ENCODE measurements at regions not wholly inside any gene's neighbourhood (a gene's known extent, or its start where the extent isn't known, plus 50 kb on each side); places are given as distances from the start of the nearest gene placed in this dataset.

DNA sequence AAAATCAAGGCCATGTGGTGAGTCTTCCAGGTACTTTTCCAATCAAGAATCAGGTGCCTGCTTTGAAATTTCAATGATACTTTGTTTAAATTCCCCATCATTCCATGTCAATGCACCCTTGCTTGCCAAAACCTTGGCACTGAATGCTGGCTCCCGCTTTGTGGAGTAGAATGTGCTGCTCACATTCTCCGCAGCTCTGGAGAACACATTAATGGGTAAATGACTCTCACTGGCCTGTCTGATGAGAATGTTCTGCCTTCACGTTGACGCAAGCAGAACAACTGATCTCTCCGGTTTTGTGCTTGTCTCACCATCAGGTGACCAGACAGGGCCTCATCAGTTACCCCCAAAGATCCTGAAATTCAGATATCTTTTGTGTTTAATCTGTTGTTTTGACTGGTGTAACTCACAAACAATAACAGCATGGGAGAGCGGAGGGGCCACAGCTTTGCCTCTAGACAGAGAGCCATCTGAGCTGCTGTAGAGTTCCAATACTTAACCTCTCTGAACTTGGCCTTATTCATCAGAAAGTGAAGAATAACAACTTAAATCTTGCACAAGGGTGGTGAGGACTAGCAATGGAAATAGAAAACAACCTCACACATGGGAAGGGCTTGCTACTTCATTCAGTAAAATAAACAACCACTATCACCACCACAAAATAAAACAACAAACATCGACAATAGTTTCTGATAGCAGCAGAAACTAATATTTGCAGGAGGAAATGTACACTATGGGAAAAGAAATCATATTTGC lies 276.9 kb upstream of the IGFBP3 start:
- TF ChIP-seq ELF1 (IDR thresholded peaks at IDR 0.05; ENCODE audit: borderline replicate concordance, low read depth) = no peak
- TF ChIP-seq ZFX (IDR thresholded peaks at IDR 0.05) = no peak
- TF ChIP-seq, protein P1, sequence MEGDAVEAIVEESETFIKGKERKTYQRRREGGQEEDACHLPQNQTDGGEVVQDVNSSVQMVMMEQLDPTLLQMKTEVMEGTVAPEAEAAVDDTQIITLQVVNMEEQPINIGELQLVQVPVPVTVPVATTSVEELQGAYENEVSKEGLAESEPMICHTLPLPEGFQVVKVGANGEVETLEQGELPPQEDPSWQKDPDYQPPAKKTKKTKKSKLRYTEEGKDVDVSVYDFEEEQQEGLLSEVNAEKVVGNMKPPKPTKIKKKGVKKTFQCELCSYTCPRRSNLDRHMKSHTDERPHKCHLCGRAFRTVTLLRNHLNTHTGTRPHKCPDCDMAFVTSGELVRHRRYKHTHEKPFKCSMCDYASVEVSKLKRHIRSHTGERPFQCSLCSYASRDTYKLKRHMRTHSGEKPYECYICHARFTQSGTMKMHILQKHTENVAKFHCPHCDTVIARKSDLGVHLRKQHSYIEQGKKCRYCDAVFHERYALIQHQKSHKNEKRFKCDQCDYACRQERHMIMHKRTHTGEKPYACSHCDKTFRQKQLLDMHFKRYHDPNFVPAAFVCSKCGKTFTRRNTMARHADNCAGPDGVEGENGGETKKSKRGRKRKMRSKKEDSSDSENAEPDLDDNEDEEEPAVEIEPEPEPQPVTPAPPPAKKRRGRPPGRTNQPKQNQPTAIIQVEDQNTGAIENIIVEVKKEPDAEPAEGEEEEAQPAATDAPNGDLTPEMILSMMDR (IDR thresholded peaks at IDR 0.05 in 2 of 3, conservative IDR thresholded peaks at IDR 0.05 in 1 of 3; ENCODE audit: borderline replicate concordance in 1 of 3, insufficient read depth in 1 of 3, low read depth in 2 of 3, low read length in 2 of 3) = no peak
- TF ChIP-seq, protein P2, sequence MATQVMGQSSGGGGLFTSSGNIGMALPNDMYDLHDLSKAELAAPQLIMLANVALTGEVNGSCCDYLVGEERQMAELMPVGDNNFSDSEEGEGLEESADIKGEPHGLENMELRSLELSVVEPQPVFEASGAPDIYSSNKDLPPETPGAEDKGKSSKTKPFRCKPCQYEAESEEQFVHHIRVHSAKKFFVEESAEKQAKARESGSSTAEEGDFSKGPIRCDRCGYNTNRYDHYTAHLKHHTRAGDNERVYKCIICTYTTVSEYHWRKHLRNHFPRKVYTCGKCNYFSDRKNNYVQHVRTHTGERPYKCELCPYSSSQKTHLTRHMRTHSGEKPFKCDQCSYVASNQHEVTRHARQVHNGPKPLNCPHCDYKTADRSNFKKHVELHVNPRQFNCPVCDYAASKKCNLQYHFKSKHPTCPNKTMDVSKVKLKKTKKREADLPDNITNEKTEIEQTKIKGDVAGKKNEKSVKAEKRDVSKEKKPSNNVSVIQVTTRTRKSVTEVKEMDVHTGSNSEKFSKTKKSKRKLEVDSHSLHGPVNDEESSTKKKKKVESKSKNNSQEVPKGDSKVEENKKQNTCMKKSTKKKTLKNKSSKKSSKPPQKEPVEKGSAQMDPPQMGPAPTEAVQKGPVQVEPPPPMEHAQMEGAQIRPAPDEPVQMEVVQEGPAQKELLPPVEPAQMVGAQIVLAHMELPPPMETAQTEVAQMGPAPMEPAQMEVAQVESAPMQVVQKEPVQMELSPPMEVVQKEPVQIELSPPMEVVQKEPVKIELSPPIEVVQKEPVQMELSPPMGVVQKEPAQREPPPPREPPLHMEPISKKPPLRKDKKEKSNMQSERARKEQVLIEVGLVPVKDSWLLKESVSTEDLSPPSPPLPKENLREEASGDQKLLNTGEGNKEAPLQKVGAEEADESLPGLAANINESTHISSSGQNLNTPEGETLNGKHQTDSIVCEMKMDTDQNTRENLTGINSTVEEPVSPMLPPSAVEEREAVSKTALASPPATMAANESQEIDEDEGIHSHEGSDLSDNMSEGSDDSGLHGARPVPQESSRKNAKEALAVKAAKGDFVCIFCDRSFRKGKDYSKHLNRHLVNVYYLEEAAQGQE (IDR thresholded peaks at IDR 0.05; ENCODE audit: low read depth) = no peak
- TF ChIP-seq TCF7L2 (IDR thresholded peaks at IDR 0.05; ENCODE audit: borderline replicate concordance, extremely low read depth, insufficient read depth, insufficient read length) = no peak
- TF ChIP-seq SIN3A (IDR thresholded peaks at IDR 0.05; ENCODE audit: low read depth) = no peak
- no peak for TF ChIP-seq CBX3 (IDR thresholded peaks at IDR 0.05; ENCODE audit: low read depth)
- TF ChIP-seq RAD21 (IDR thresholded peaks at IDR 0.05; ENCODE audit: low read depth) = no peak
